OCI-LY3 (cell line): ENCODE measurements at regions not wholly inside any gene's neighbourhood (a gene's known extent, or its start where the extent isn't known, plus 50 kb on each side); places are given as distances from the start of the nearest gene placed in this dataset.

Experiments
- H2AFZ ChIP-seq: fragments of 200-600, 300-600 bp; shearing (Covaris generic); 2 replicates; pipeline ENCODE4 v1.6.0; 2014; ENCODE audit warnings: antibody characterized with exemption, low read depth, low read length
- H3K27ac ChIP-seq: fragments of 200-600, 300-600 bp; sonication (generic); 2 replicates; pipeline ENCODE4 v1.5.1; 2014; ENCODE audit warnings: mild to moderate bottlenecking, low read length, moderate library complexity, mixed read lengths
- H3K27me3 ChIP-seq: fragments of 200-600, 300-600 bp; sonication (generic); 2 replicates; pipeline ENCODE4 v1.6.1; 2014; ENCODE audit warnings: low read depth, low read length, mixed read lengths
- H3K36me3 ChIP-seq: fragments of 200-600, 300-600 bp; sonication (generic); replicated peaks from 2 replicates; pipeline ENCODE3; 2014; ENCODE audit warnings: low read depth, low read length, mixed read lengths
- H3K4me1 ChIP-seq: fragments of 300-600, 200-600 bp; sonication (generic); 2 replicates; pipeline ENCODE4 v1.6.1; 2014; ENCODE audit warnings: low read length, mixed read lengths
- H3K4me2 ChIP-seq: fragments of 200-600, 300-600 bp; sonication (generic); 2 replicates; pipeline ENCODE4 v1.6.1; 2014; ENCODE audit warnings: low read length, mixed read lengths
- H3K4me3 ChIP-seq: fragments of 300-600, 200-600 bp; sonication (generic); 2 replicates; pipeline ENCODE4 v1.5.1; 2014; ENCODE audit warnings: antibody characterized with exemption, mild to moderate bottlenecking, low read length, moderate library complexity
- H3K79me2 ChIP-seq: fragments of 300-600, 200-600 bp; shearing (Covaris generic); 2 replicates; pipeline ENCODE4 v1.6.1; 2014; ENCODE audit warnings: mild to moderate bottlenecking, low read length, mixed read lengths
- H3K9ac ChIP-seq: fragments of 300-600, 200-600 bp; shearing (Covaris generic); 2 replicates; pipeline ENCODE4 v1.6.0; 2014; ENCODE audit warnings: mild to moderate bottlenecking, low read length, moderate library complexity
- H3K9me3 ChIP-seq: fragments of 200-600, 300-600 bp; shearing (Covaris generic); 2 replicates; pipeline ENCODE4 v1.6.1; 2014; ENCODE audit warnings: low read length, mixed read lengths; ENCODE audit not compliant: insufficient read depth
- H4K20me1 ChIP-seq: fragments of 200-600, 300-600 bp; sonication (generic); 2 replicates; pipeline ENCODE4 v1.6.1; 2016; ENCODE audit warnings: low read length, mixed read lengths; ENCODE audit not compliant: insufficient read depth
- EZH2phosphoT487 ChIP-seq: fragments of 200-600 bp; shearing (Covaris generic); IDR thresholded peaks from 2 replicates; pipeline ENCODE4 v1.6.1; 2018; ENCODE audit warnings: antibody characterized with exemption, mixed run types, low read depth
- TF ChIP-seq, protein P1 (sequence below): fragments of 200-600, 300-600 bp; sonication (generic); IDR thresholded peaks from 2 replicates; pipeline ENCODE4 v1.5.1; 2014; ENCODE audit warnings: antibody characterized with exemption, low read length, low read depth

GRCh38 chr17:71484546-71484945 lies 636.3 kb upstream of the SOX9 start:
- H3K27ac ChIP-seq = no peak overlapping the region
- H3K27me3 ChIP-seq = no peaks in the 10 kb centered on the region
- no peak overlapping the region for H2AFZ ChIP-seq
- H3K4me2 ChIP-seq = no peak overlapping the region
- H4K20me1 ChIP-seq = no peaks in the 10 kb centered on the region
- no peaks in the 10 kb centered on the region for H3K36me3 ChIP-seq
- TF ChIP-seq, protein P1, sequence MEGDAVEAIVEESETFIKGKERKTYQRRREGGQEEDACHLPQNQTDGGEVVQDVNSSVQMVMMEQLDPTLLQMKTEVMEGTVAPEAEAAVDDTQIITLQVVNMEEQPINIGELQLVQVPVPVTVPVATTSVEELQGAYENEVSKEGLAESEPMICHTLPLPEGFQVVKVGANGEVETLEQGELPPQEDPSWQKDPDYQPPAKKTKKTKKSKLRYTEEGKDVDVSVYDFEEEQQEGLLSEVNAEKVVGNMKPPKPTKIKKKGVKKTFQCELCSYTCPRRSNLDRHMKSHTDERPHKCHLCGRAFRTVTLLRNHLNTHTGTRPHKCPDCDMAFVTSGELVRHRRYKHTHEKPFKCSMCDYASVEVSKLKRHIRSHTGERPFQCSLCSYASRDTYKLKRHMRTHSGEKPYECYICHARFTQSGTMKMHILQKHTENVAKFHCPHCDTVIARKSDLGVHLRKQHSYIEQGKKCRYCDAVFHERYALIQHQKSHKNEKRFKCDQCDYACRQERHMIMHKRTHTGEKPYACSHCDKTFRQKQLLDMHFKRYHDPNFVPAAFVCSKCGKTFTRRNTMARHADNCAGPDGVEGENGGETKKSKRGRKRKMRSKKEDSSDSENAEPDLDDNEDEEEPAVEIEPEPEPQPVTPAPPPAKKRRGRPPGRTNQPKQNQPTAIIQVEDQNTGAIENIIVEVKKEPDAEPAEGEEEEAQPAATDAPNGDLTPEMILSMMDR = no peak
- no peak for TF ChIP-seq EZH2phosphoT487
- H3K79me2 ChIP-seq = no peaks in the 10 kb centered on the region
- no peaks in the 10 kb centered on the region for H3K4me1 ChIP-seq
- H3K9ac ChIP-seq = no peak overlapping the region
- H3K9me3 ChIP-seq = no peaks in the 10 kb centered on the region
- H3K4me3 ChIP-seq = no peak overlapping the region

DNA sequence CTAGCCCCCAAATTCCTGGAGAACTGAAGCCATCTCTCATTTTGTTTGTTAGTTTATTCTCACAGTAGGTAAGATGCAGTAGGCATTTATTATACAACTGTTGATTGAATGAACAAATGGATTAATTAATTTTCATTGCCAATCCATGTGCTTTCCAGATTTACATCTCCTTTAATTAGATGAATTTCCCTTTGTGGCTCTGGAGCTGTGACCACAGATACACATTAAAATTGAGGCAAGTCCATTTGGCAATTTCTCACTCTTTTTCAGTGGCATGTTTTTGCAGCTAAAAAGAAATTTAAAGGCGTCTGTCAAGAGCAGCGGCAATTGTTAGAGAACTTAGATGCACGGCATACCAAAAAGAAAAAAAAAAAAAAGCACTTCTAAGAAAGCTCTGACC lies 635.4 kb upstream of the SOX9 start:
- H3K79me2 ChIP-seq = no peaks in the 10 kb centered on the region
- H3K4me3 ChIP-seq = no peak overlapping the region
- no peak overlapping the region for H2AFZ ChIP-seq
- no peaks in the 10 kb centered on the region for H3K9me3 ChIP-seq
- H3K9ac ChIP-seq = no peak overlapping the region
- no peak for TF ChIP-seq EZH2phosphoT487
- TF ChIP-seq, protein P1 = no peak
- no peaks in the 10 kb centered on the region for H3K36me3 ChIP-seq
- no peak overlapping the region for H3K27ac ChIP-seq
- H3K4me1 ChIP-seq = no peaks in the 10 kb centered on the region
- H4K20me1 ChIP-seq = no peaks in the 10 kb centered on the region
- H3K27me3 ChIP-seq = no peaks in the 10 kb centered on the region
- no peak overlapping the region for H3K4me2 ChIP-seq

- no peak overlapping the region for H2AFZ ChIP-seq
- no peaks in the 10 kb centered on the region for H3K4me1 ChIP-seq
- no peaks in the 10 kb centered on the region for H3K36me3 ChIP-seq
- H3K27ac ChIP-seq = no peak overlapping the region
- no peak overlapping the region for H3K4me3 ChIP-seq
- no peak for TF ChIP-seq EZH2phosphoT487
- TF ChIP-seq, protein P1 = no peak
- H3K27me3 ChIP-seq = no peaks in the 10 kb centered on the region
- H3K9ac ChIP-seq = no peak overlapping the region
- H3K79me2 ChIP-seq = no peaks in the 10 kb centered on the region
- no peaks in the 10 kb centered on the region for H3K9me3 ChIP-seq
- no peaks in the 10 kb centered on the region for H4K20me1 ChIP-seq
- H3K4me2 ChIP-seq = no peak overlapping the region
Observed at GRCh38 chr17:71486261-71486660, 634.6 kb upstream of the SOX9 start.

DNA sequence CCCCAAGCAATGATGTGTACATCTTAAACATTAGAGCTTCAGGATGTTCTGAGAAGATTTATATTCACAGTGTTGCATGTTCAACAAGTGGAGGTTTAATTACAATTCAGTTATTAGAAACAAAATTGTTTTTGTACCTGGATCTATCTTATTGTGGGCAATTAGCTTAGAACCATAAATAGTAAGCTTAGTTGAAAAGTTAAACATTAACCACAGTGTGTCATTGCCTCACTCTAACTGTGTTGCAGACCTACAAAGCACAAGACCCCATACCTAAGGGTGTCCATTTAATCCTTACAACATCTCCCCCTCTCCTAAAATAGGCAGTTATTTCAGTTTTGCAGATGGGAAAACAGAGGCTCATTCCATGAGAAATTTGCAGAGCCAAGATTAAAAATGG lies 632.0 kb upstream of the SOX9 start:
- Histone ChIP-seq H3K36me3 (no peaks in the 10 kb centered on the region), H3K27me3 (no peaks in the 10 kb centered on the region), H3K27ac (no peak overlapping the region), H2AFZ (no peak overlapping the region), H3K4me2 (no peak overlapping the region), H3K9me3 (no peaks in the 10 kb centered on the region), H4K20me1 (no peaks in the 10 kb centered on the region), H3K4me3 (no peak overlapping the region), H3K4me1 (no peaks in the 10 kb centered on the region), H3K9ac (no peak overlapping the region), H3K79me2 (no peaks in the 10 kb centered on the region)
- TF ChIP-seq, protein P1 = no peak
- no peak for TF ChIP-seq EZH2phosphoT487
